HUES64 (cell line): ENCODE measurements at regions not wholly inside any gene's neighbourhood (a gene's known extent, or its start where the extent isn't known, plus 50 kb on each side); places are given as distances from the start of the nearest gene placed in this dataset.
"Not testable (repeated sequence)": the region's sequence is repeated elsewhere in the genome, so short reads cannot be mapped to it uniquely, and the experiment has no call there.

ENCODE experiments used
- H3K27ac ChIP-seq: 2 replicates; pipeline ENCODE4 v1.7.0; 2013; ENCODE audit warnings: low read depth, low read length, inconsistent platforms
- H3K27me3 ChIP-seq: 2 replicates; pipeline ENCODE4 v1.6.1; 2013; ENCODE audit warnings: mild to moderate bottlenecking, low read length; ENCODE audit not compliant: insufficient read depth
- H3K36me3 ChIP-seq: 2 replicates; pipeline ENCODE4 v1.6.1; 2013; ENCODE audit warnings: mild to moderate bottlenecking, low read length; ENCODE audit not compliant: insufficient read depth
- H3K4me1 ChIP-seq: 2 replicates; pipeline ENCODE4 v1.6.1; 2013; ENCODE audit warnings: mild to moderate bottlenecking, low read length, moderate library complexity; ENCODE audit not compliant: insufficient read depth
- H3K4me3 ChIP-seq: 2 replicates; pipeline ENCODE4 v1.5.1; 2013; ENCODE audit warnings: mild to moderate bottlenecking, low read length, moderate library complexity
- H3K9ac ChIP-seq: 2 replicates; pipeline ENCODE4 v1.6.1; 2013; ENCODE audit warnings: mild to moderate bottlenecking, low read depth, low read length
- H3K9me3 ChIP-seq: 2 replicates; pipeline ENCODE4 v1.6.1; 2013; ENCODE audit warnings: low read depth, low read length; ENCODE audit not compliant: insufficient read depth
- WGBS: fragments of 150-250, 120-280 bp; methylation state at CpG from one replicate; pipeline ENCODE4 v1.1.7; 2013; ENCODE audit warnings: missing lambda C conversion rate; 5-methylcytosine and 5-hydroxymethylcytosine counted together

DNA sequence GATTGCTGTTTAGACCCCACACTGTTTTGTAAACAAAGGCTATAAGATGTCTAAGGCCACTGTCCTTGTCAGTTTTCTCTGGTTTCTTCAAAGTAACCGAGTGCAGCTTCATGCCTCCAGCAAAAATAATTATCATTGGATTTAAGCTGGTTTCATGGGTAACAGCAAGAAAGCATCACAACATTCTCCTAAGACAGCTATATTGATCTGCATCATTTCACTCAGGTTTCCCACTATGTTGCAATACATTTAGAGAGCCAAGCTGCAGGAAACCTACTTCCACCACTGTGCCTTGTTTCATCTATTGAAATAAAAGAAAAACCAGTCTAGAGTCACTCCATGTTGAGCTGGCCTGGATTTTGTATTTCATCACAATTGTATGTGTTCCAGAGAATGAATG lies 351.4 kb downstream of the OXSM start:
- Histone ChIP-seq H3K9ac (no peak overlapping the region), H3K27me3 (no peaks in the 10 kb centered on the region), H3K27ac (no peak overlapping the region), H3K4me1 (no peaks in the 10 kb centered on the region), H3K4me3 (no peak overlapping the region), H3K36me3 (no peaks in the 10 kb centered on the region), H3K9me3 (peaks cover 12% of the 10 kb centered on the region; the same call in 1 of the 2 replicates)
- 83% methylated on average over 1 of the region's 1 CpG for WGBS

- Histone ChIP-seq H3K9me3 (no peaks in the 10 kb centered on the region), H3K27ac (no peak overlapping the region), H3K4me3 (no peak overlapping the region), H3K36me3 (no peaks in the 10 kb centered on the region), H3K4me1 (no peaks in the 10 kb centered on the region), H3K27me3 (no peaks in the 10 kb centered on the region), H3K9ac (no peak overlapping the region)
- WGBS: 81% methylated on average over 3 of the region's 3 CpGs
Measured at GRCh38 chr3:26145769-26146168, 355.9 kb downstream of the OXSM start.

GRCh38 chr3:26157428-26157827 lies 367.5 kb downstream of the OXSM start:
- H3K36me3 ChIP-seq, H3K27ac ChIP-seq, H3K4me1 ChIP-seq, H3K27me3 ChIP-seq, H3K9me3 ChIP-seq, H3K9ac ChIP-seq, H3K4me3 ChIP-seq: not testable (repeated sequence)
- WGBS: 87% methylated on average over 4 of the region's 4 CpGs

DNA sequence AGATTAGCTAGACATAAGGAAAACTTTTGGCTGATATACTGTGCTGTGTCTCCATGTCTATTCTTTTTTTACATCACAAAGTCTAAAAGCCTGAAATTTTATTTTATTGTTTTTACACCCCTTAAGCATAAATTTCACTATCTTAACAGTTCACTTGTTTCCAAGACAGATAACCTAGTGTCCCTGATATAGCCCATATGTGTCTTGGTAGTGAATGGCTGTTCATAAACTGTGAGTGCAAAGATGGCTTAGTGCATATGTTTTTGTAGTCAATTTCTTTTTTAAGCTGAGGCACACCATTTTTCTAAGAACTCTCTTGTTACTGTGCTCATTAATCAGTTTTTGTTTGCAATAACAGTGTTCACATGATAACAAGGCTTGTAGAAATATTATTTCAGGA lies 381.1 kb downstream of the OXSM start:
- no peak overlapping the region for H3K27ac ChIP-seq
- H3K4me1 ChIP-seq: no peaks in the 10 kb centered on the region
- H3K27me3 ChIP-seq: no peaks in the 10 kb centered on the region
- H3K4me3 ChIP-seq: no peak overlapping the region
- H3K9me3 ChIP-seq: peaks cover 3% of the 10 kb centered on the region; the same call in 1 of the 2 replicates
- no peaks in the 10 kb centered on the region for H3K36me3 ChIP-seq
- no peak overlapping the region for H3K9ac ChIP-seq

- H3K27me3 ChIP-seq: no peaks in the 10 kb centered on the region
- H3K4me3 ChIP-seq: no peak overlapping the region
- no peak overlapping the region for H3K9ac ChIP-seq
- no peaks in the 10 kb centered on the region for H3K4me1 ChIP-seq
- no peak overlapping the region for H3K27ac ChIP-seq
- H3K9me3 ChIP-seq: no peaks in the 10 kb centered on the region
- no peaks in the 10 kb centered on the region for H3K36me3 ChIP-seq
- WGBS: 93% methylated on average over 1 of the region's 1 CpG
Measured at GRCh38 chr3:26191556-26191955, 401.7 kb downstream of the OXSM start.

DNA sequence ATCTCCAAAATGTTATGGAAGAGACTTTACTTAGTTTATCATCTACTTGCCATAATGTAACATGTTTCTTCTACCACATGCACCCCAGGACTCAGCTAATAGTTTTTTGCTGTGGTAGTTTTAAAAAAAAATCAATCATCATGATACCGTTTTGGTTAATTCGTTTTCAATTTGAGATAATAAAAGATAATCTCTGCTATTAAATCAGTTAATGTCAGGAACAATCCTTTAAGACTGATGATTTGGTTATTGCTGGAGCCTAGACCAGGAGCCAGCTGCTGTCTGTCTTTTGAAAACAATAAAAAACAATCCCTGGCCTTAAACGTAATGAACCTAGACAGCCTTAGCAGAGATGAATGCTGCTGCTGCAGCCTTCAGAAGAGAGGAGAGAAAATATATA lies 403.7 kb downstream of the OXSM start:
- no peaks in the 10 kb centered on the region for H3K36me3 ChIP-seq

DNA sequence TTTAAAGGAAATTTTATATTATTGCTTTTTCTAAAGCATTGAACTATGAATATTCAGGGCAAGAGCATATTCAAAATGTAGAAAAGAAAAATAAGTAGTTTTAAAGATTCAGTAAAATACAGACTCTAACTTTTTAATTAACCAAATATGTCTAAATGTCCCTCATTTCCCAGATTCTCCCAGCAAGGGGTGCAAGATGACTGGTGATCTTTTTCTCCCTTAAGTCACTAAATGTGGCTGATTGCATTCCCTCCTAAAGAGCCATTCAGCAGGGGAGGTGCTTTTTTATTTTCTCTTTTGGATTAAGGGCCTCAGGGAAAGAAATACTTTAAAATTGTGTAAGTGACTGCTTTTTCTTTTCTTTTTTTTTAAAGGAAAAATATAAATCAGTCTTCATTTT lies 406.9 kb downstream of the OXSM start:
- no peaks in the 10 kb centered on the region for H3K9me3 ChIP-seq
- no peaks in the 10 kb centered on the region for H3K4me1 ChIP-seq
- no peak overlapping the region for H3K9ac ChIP-seq
- H3K27me3 ChIP-seq: no peaks in the 10 kb centered on the region
- no peak overlapping the region for H3K27ac ChIP-seq
- no peak overlapping the region for H3K4me3 ChIP-seq
- H3K36me3 ChIP-seq: no peaks in the 10 kb centered on the region

More for the DNA sequence above, 403.7 kb downstream of the OXSM start:
- 83% methylated on average over 1 of the region's 3 CpGs for WGBS
- no peaks in the 10 kb centered on the region for H3K4me1 ChIP-seq
- H3K4me3 ChIP-seq: no peak overlapping the region
- H3K9ac ChIP-seq: no peak overlapping the region
- H3K27me3 ChIP-seq: no peaks in the 10 kb centered on the region
- H3K27ac ChIP-seq: no peak overlapping the region
- H3K9me3 ChIP-seq: no peaks in the 10 kb centered on the region

DNA sequence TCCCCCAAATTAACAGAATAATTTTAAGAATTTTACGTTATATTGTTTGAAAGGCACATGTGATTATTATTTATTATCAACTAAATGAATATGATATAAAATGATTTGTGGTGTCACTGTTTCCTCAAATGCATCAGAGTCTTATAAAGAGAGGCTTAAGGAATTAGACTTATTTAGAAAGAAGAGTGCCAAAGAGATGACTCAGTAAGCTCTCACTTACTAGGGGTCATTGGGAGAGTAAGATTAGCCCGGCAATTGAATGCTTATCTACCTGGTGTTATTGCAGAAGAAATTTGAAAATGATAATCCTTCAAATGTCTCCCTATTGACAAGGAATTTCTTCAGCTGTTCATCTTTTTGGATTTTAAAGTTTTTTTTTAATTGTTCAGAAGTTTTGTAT lies 408.7 kb downstream of the OXSM start:
- no peak overlapping the region for H3K4me3 ChIP-seq
- 100% methylated on average over 1 of the region's 2 CpGs for WGBS
- no peak overlapping the region for H3K27ac ChIP-seq
- no peaks in the 10 kb centered on the region for H3K36me3 ChIP-seq
- 0 out of 2 replicates have a peak, but pooled peaks cover 6% of the 10 kb centered on the region for H3K4me1 ChIP-seq
- no peak overlapping the region for H3K9ac ChIP-seq
- H3K9me3 ChIP-seq: no peaks in the 10 kb centered on the region
- H3K27me3 ChIP-seq: no peaks in the 10 kb centered on the region

DNA sequence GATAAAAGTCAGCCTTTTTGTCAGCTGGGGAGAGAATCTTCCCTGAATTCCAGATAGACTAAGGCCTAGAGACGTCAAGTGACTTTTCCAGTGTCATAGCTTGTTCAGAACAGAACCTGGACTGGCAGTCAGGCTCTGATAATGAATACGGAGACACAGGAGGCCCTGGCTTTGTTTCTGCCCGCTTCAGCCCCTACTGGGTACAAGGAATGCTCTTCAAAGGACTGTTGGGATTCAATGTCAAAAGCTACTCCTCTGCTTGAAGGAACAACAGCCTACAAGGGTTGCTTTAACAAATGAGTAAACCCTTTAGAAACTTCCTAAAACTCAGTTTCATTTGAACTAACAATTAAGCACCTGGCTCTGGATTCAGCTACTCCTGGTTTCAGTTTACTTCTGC lies 412.3 kb downstream of the OXSM start:
- H3K36me3 ChIP-seq: no peaks in the 10 kb centered on the region
- no peaks in the 10 kb centered on the region for H3K27me3 ChIP-seq
- 66% methylated on average over 3 of the region's 3 CpGs for WGBS
- H3K9me3 ChIP-seq: no peaks in the 10 kb centered on the region
- 0 out of 2 replicates have a peak, but pooled peaks cover 6% of the 10 kb centered on the region for H3K4me1 ChIP-seq
- H3K9ac ChIP-seq: no peak overlapping the region
- no peak overlapping the region for H3K27ac ChIP-seq
- no peak overlapping the region for H3K4me3 ChIP-seq

- 86% methylated on average over 1 of the region's 1 CpG for WGBS
- Histone ChIP-seq H3K9ac (no peak overlapping the region), H3K27me3 (no peaks in the 10 kb centered on the region), H3K4me1 (0 out of 2 replicates have a peak, but pooled peaks cover 6% of the 10 kb centered on the region), H3K36me3 (no peaks in the 10 kb centered on the region), H3K9me3 (no peaks in the 10 kb centered on the region), H3K4me3 (no peak overlapping the region), H3K27ac (no peak overlapping the region)
Measured at GRCh38 chr3:26205475-26205874, 415.6 kb downstream of the OXSM start.

DNA sequence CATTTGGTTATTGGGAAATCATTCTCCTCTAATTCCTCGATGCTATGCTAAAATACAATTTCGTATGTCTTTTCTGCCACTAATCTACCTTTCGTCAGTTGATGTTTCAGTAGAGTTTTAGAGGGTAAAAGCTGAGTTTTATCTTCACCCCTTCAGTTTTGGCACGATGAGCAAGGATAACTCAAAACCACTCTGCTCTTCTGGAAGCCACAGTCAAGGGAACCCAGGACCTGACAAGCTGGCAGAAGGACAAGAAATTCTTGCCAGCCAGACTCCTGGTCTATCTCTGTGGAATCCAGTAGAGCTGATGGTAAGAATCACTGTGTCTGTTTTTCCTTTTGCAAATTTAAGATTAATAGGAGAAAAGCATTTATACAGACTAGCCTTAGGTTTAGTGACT lies 414.4 kb upstream of the LRRC3B start:
- H3K9ac ChIP-seq: no peak overlapping the region
- H3K4me3 ChIP-seq: no peak overlapping the region
- 100% methylated on average over 4 of the region's 4 CpGs for WGBS
- no peaks in the 10 kb centered on the region for H3K27me3 ChIP-seq
- no peak overlapping the region for H3K27ac ChIP-seq
- no peaks in the 10 kb centered on the region for H3K9me3 ChIP-seq
- no peaks in the 10 kb centered on the region for H3K36me3 ChIP-seq
- H3K4me1 ChIP-seq: no peaks in the 10 kb centered on the region

DNA sequence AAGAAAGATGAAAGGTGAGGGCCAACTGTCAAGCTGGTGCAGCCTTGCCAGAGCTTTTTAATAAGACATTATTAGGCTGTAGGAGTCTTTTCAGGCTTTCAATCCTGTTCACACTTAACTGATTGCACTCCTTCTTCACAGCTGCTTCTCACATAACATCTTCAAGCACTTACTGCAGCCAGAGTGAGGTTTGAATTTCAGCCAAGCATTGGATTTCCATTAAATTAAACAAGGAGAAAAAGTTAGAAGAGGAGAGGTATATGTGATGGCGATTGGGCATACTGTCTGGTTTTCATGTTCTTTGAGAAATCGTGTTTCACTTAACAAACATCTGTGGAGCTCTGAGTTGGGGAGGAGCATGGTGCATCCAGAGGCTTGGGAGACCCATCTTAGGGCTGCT lies 392.8 kb upstream of the LRRC3B start:
- Histone ChIP-seq H3K4me1 (no peaks in the 10 kb centered on the region), H3K9ac (no peak overlapping the region), H3K36me3 (no peaks in the 10 kb centered on the region), H3K4me3 (no peak overlapping the region), H3K27ac (no peak overlapping the region), H3K9me3 (no peaks in the 10 kb centered on the region), H3K27me3 (no peaks in the 10 kb centered on the region)
- WGBS: 96% methylated on average over 2 of the region's 2 CpGs
